ENCODE measurements at regions not wholly inside any gene's neighbourhood (a gene's known extent, or its start where the extent isn't known, plus 50 kb on each side); places are given as distances from the start of the nearest gene placed in this dataset.

- Mint-ChIP-seq H3K36me3 (no peaks in the 10 kb centered on the region), H3K4me3 (no peak overlapping the region)
- no peak for TF ChIP-seq CTCF (conservative IDR thresholded peaks at IDR 0.05)
These were observed 65.6 kb upstream of the MBNL1 start for GRCh38 chr3:152202976-152203626.

GRCh38 chr3:152203652-152204051 is 65.1 kb upstream of the MBNL1 start:
- no peaks in the 10 kb centered on the region for H3K36me3 Mint-ChIP-seq
- no peaks in the 10 kb centered on the region for H3K27me3 Mint-ChIP-seq
- no peak overlapping the region for H3K27ac Mint-ChIP-seq
- TF ChIP-seq CTCF (conservative IDR thresholded peaks at IDR 0.05), result no peak
- no peak overlapping the region for H3K4me3 Mint-ChIP-seq
- DNase-seq (ENCODE audit: extremely low spot score, unreplicated experiment), result no peak
- H3K4me1 Mint-ChIP-seq (ENCODE audit: unreplicated experiment), result peaks cover 14% of the 10 kb centered on the region
- no peaks in the 10 kb centered on the region for H3K9me3 Mint-ChIP-seq

More at GRCh38 chr3:152202976-152203626, 65.6 kb upstream of the MBNL1 start:
- Mint-ChIP-seq H3K27me3 (no peaks in the 10 kb centered on the region), H3K9me3 (no peaks in the 10 kb centered on the region), H3K4me1 (ENCODE audit: unreplicated experiment) (peaks cover 14% of the 10 kb centered on the region), H3K27ac (no peak overlapping the region)
- no peak for DNase-seq (ENCODE audit: extremely low spot score, unreplicated experiment)

GRCh38 chr3:152204218-152204617 is 64.5 kb upstream of the MBNL1 start:
- Mint-ChIP-seq H3K4me1 (ENCODE audit: unreplicated experiment) (peaks cover 14% of the 10 kb centered on the region), H3K27ac (no peak overlapping the region), H3K36me3 (no peaks in the 10 kb centered on the region), H3K27me3 (no peaks in the 10 kb centered on the region), H3K4me3 (no peak overlapping the region), H3K9me3 (no peaks in the 10 kb centered on the region)
- no peak for TF ChIP-seq CTCF (conservative IDR thresholded peaks at IDR 0.05)
- DNase-seq (ENCODE audit: extremely low spot score, unreplicated experiment), result no peak

GRCh38 chr3:152205097-152205593 is 63.6 kb upstream of the MBNL1 start:
- Mint-ChIP-seq H3K27ac (no peak overlapping the region), H3K36me3 (no peaks in the 10 kb centered on the region), H3K4me1 (ENCODE audit: unreplicated experiment) (peaks cover 9% of the 10 kb centered on the region), H3K27me3 (no peaks in the 10 kb centered on the region), H3K4me3 (no peak overlapping the region), H3K9me3 (no peaks in the 10 kb centered on the region)
- no peak for DNase-seq (ENCODE audit: extremely low spot score, unreplicated experiment)
- TF ChIP-seq CTCF (conservative IDR thresholded peaks at IDR 0.05), result no peak

- DNase-seq (ENCODE audit: extremely low spot score, unreplicated experiment), result no peak
- no peaks in the 10 kb centered on the region for H3K27me3 Mint-ChIP-seq
- no peaks in the 10 kb centered on the region for H3K9me3 Mint-ChIP-seq
- H3K36me3 Mint-ChIP-seq, result no peaks in the 10 kb centered on the region
- H3K27ac Mint-ChIP-seq, result no peak overlapping the region
- no peak for TF ChIP-seq CTCF (conservative IDR thresholded peaks at IDR 0.05)
- H3K4me1 Mint-ChIP-seq (ENCODE audit: unreplicated experiment), result peaks cover 9% of the 10 kb centered on the region
- H3K4me3 Mint-ChIP-seq, result no peak overlapping the region
These were observed 62.4 kb upstream of the MBNL1 start for GRCh38 chr3:152206243-152206760.
